H1 (cell line): ENCODE measurements at regions not wholly inside any gene's neighbourhood (a gene's known extent, or its start where the extent isn't known, plus 50 kb on each side); places are given as distances from the start of the nearest gene placed in this dataset.

Source experiments
- CHD2 ChIP-seq: IDR thresholded peaks from 2 replicates; pipeline ENCODE4 v1.6.1; 2012; ENCODE audit warnings: low read length, improper control_type of control experiment
- NRF1 ChIP-seq: IDR thresholded peaks from 2 replicates; pipeline ENCODE4 v1.6.1; 2011; ENCODE audit warnings: mild to moderate bottlenecking, low read depth, low read length, improper control_type of control experiment
- RNF2 ChIP-seq: fragments of 200-900, 300-1000 bp; sonication (generic); IDR thresholded peaks from 2 replicates; pipeline ENCODE4 v1.7.1; 2016; ENCODE audit warnings: borderline replicate concordance, low read depth, mild to moderate bottlenecking, antibody characterized with exemption, low read length; ENCODE audit not compliant: poor library complexity, severe bottlenecking; ENCODE audit errors: missing control alignments
- SIRT6 ChIP-seq: IDR thresholded peaks from one replicate; pipeline ENCODE4 v1.7.1; 2012; ENCODE audit warnings: low read length, inconsistent platforms
- YY1 ChIP-seq: IDR thresholded peaks from 2 replicates; pipeline ENCODE4 v1.6.1; 2011; ENCODE audit warnings: low read depth, mild to moderate bottlenecking, low read length

DNA sequence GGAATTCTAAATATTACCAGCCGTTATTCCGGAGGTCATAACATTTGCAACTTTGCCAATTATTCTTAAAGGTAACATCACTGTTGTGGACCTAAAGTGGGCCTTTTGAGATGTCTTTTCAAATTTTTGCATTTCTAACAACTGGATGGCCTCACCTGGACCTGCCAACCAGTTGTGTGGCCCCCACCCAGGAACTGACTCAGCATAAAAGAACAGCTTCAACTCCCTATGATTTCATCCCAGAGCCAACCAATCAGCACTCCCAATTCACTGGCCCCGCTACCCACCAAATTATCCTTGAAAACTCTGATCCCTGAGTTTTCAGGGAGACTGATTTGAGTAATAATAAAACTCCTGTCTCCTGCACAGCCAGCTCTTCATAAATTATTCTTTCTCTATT lies 489.7 kb upstream of the LMCD1 start (continued):
- TF ChIP-seq SIRT6 (no peak), CHD2 (no peak), YY1 (no peak), NRF1 (no peak), RNF2 (no peak)
